ENCODE measurements at regions not wholly inside any gene's neighbourhood (a gene's known extent, or its start where the extent isn't known, plus 50 kb on each side); places are given as distances from the start of the nearest gene placed in this dataset.

DNA sequence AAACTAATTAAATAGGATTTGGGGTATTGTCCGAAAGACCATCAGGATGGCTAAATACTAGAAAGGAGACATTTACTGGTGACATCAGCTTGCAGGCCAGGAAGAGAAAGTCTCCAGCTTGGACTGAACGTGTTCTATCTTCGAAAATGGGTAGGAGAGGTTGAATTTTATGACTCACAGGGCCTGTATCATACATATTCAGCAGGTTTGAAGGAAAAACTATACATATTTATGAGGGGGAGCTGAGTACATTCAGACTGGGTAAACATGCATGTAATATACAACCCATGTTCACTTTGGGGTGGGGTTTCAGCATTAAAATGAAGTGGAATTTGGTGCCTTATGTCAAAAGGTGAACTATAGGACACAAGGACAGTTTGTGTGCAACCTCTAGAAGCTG, 129.3 kb upstream of the CRBN start:
- H2BK15ac ChIP-seq (ENCODE audit: low read length), result no peak overlapping the region
- H4K91ac ChIP-seq (replicated peaks; ENCODE audit: insufficient read length, low read length), result no peak overlapping the region
- no peak overlapping the region for H2BK5ac ChIP-seq (ENCODE audit: low read depth, low read length)
- no peak overlapping the region for H4K5ac ChIP-seq (ENCODE audit: insufficient read length, low read depth, low read length)
- no peak overlapping the region for H2AK5ac ChIP-seq (ENCODE audit: low read depth, low read length)
- H3K4me1 ChIP-seq (replicated peaks in 1 of 4; ENCODE audit: control insufficient read depth in 3 of 4, insufficient read depth in 4 of 4, low read length in 3 of 4), result no peaks in the 10 kb centered on the region
- H3K79me2 ChIP-seq (ENCODE audit: control insufficient read depth in 1 of 2, insufficient read depth in 2 of 2, low read length in 2 of 2), result no peaks in the 10 kb centered on the region
- no peak overlapping the region for H3K23ac ChIP-seq (ENCODE audit: insufficient read length)
- no peak overlapping the region for H3K14ac ChIP-seq (ENCODE audit: insufficient read length)
- H4K8ac ChIP-seq (ENCODE audit: extremely low read depth, insufficient read depth, low read length), result no peak overlapping the region
- no peak overlapping the region for H3K27ac ChIP-seq (ENCODE audit: low read depth, low read length)
- POLR2A ChIA-PET (ENCODE audit: partially characterized antibody), result no interaction called here
- no peaks in the 10 kb centered on the region for H4K20me1 ChIP-seq (replicated peaks in 1 of 2; ENCODE audit: control insufficient read depth in 1 of 2, insufficient read depth in 2 of 2, low read length in 2 of 2)
- H3K18ac ChIP-seq (ENCODE audit: extremely low read depth, low read length), result no peak overlapping the region
- WGBS, 2 experiments (ENCODE audit: extremely low coverage in 1 of 2, insufficient coverage in 1 of 2, insufficient read length in 1 of 2, insufficient replicate concordance in 2 of 2, low coverage in 1 of 2, low lambda C conversion rate in 2 of 2, missing lambda C conversion rate in 1 of 2), result 92% methylated on average over 3 of the region's 3 CpGs; no CpG with 5 or more reads in 1 of the 2 experiments
- no peak overlapping the region for H2BK120ac ChIP-seq (replicated peaks; ENCODE audit: low read depth, low read length)
- no peak overlapping the region for H2BK12ac ChIP-seq (ENCODE audit: low read depth, low read length)
- H3K9me3 ChIP-seq (ENCODE audit: insufficient read depth in 2 of 2, low read depth in 1 of 2, low read length in 1 of 2), result peaks cover 0 to 3% of the 10 kb centered on the region in 2 experiments; a peak in 1 of 4 replicates
- no peaks in the 10 kb centered on the region for H3K36me3 ChIP-seq (ENCODE audit: control insufficient read depth in 2 of 4, insufficient read depth in 4 of 4, low read length in 3 of 4)
- no peaks in the 10 kb centered on the region for H3K27me3 ChIP-seq (replicated peaks in 1 of 4; ENCODE audit: control insufficient read depth in 3 of 4, extremely low read depth in 1 of 4, insufficient read depth in 3 of 4, low read length in 3 of 4)
- no peak for TF ChIP-seq TBP (IDR thresholded peaks at IDR 0.05; ENCODE audit: low read depth, low read length)
- no peak overlapping the region for H2BK20ac ChIP-seq (ENCODE audit: low read length)
- no peak overlapping the region for H3K9ac ChIP-seq (replicated peaks in 1 of 4; ENCODE audit: extremely low read depth in 1 of 4, low read depth in 3 of 4, low read length in 3 of 4)
- no peak overlapping the region for H3K4me2 ChIP-seq (ENCODE audit: insufficient read depth in 1 of 2, low read depth in 2 of 2, low read length in 2 of 2)
- no peaks in the 10 kb centered on the region for H3K79me1 ChIP-seq (ENCODE audit: low read depth, low read length)
- no peak overlapping the region for H3K56ac ChIP-seq (replicated peaks; ENCODE audit: insufficient read length, low read depth, low read length)
- H3K23me2 ChIP-seq (ENCODE audit: low read depth, low read length), result no peaks in the 10 kb centered on the region; the same call in 1 of the 2 replicates
- no peak overlapping the region for H3K4me3 ChIP-seq (ENCODE audit: extremely low read depth in 1 of 4, insufficient read depth in 2 of 4, low read depth in 3 of 4, low read length in 4 of 4)
- CTCF ChIA-PET (ENCODE audit: partially characterized antibody), result interaction anchor here (0.5 to 0.6 kb wide), 2 partner anchors 18 to 702 kb away, joined by 3 read pairs; no protein-coding TSS in a partner anchor
- FAIRE-seq (no peak), DNase-seq (ENCODE audit: low read depth in 1 of 2, low spot score in 2 of 2) (no peak)
- H3K4ac ChIP-seq (replicated peaks; ENCODE audit: insufficient read length, low read depth, low read length), result no peak overlapping the region
- H2AFZ ChIP-seq (ENCODE audit: low read length), result no peak overlapping the region

Data from H1 (cell line).